NB4 (cell line): ENCODE measurements at regions not wholly inside any gene's neighbourhood (a gene's known extent, or its start where the extent isn't known, plus 50 kb on each side); places are given as distances from the start of the nearest gene placed in this dataset.

Source experiments
- MYC ChIP-seq: IDR thresholded peaks from 2 replicates; pipeline ENCODE4 v1.6.1; 2011; ENCODE audit warnings: low read depth, low read length
- POLR2A ChIP-seq: IDR thresholded peaks from 2 replicates; pipeline ENCODE4 v1.6.1; 2011; ENCODE audit warnings: mild to moderate bottlenecking; ENCODE audit not compliant: insufficient read length; ENCODE audit errors: extremely low read depth
- TF ChIP-seq, protein P1 (sequence below): IDR thresholded peaks from one replicate; pipeline ENCODE4 v1.5.1; 2012; ENCODE audit warnings: low read depth, low read length
- TF ChIP-seq, protein P2 (sequence below): IDR thresholded peaks from 2 replicates; pipeline ENCODE4 v1.6.1; 2011; ENCODE audit warnings: low read depth, low read length

DNA sequence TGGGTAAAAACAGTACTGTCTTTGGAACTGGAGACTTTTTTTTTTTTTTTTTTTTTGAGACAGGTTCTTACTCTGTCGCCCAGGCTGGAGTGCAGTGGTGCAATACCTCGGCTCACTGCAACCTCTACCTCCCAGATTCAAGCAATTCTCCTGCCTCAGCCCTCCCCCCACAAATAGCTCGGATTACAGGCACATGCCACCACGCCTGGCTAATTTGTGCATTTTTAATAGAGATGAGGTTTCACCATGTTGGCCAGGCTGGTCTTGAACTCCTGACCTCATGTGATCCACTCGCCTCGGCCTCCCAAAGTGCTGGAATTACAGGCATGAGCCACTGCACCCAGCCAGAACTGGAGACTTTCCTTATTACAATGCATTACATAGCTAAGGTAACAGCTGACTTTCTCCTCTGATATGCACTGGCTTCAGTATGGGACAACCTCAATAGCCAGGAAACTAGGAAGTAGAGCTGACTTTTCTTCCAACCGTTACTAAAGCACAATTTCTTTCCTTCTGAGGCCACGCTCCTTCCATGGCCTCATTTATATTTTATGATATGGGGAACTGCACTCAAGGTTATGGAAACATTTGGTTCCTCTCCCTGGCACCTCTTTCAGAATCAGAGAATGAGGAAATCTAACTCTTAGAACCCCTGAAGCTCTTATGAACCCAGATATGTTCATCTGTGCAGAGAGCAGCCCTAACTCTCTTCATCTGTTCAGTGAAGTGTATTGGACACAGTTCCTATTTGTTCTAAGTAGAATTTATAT is 53.5 kb upstream of the FAM9B start:
- TF ChIP-seq, protein P1, sequence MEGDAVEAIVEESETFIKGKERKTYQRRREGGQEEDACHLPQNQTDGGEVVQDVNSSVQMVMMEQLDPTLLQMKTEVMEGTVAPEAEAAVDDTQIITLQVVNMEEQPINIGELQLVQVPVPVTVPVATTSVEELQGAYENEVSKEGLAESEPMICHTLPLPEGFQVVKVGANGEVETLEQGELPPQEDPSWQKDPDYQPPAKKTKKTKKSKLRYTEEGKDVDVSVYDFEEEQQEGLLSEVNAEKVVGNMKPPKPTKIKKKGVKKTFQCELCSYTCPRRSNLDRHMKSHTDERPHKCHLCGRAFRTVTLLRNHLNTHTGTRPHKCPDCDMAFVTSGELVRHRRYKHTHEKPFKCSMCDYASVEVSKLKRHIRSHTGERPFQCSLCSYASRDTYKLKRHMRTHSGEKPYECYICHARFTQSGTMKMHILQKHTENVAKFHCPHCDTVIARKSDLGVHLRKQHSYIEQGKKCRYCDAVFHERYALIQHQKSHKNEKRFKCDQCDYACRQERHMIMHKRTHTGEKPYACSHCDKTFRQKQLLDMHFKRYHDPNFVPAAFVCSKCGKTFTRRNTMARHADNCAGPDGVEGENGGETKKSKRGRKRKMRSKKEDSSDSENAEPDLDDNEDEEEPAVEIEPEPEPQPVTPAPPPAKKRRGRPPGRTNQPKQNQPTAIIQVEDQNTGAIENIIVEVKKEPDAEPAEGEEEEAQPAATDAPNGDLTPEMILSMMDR = no peak
- TF ChIP-seq POLR2A (no peak), MYC (no peak)
- TF ChIP-seq, protein P2, sequence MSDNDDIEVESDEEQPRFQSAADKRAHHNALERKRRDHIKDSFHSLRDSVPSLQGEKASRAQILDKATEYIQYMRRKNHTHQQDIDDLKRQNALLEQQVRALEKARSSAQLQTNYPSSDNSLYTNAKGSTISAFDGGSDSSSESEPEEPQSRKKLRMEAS = no peak
